Skin of body (tissue), 1 donor: ENCODE measurements at regions not wholly inside any gene's neighbourhood (a gene's known extent, or its start where the extent isn't known, plus 50 kb on each side); places are given as distances from the start of the nearest gene placed in this dataset.
"Not testable (repeated sequence)": the region's sequence is repeated elsewhere in the genome, so short reads cannot be mapped to it uniquely, and the experiment has no call there.

Experiments
- DNase-seq: peaks from one replicate; lab custom pipeline; 2025; lab: John Stamatoyannopoulos, UW

GRCh38 chr2:124967325-124967724 lies 942.2 kb downstream of the CNTNAP5 start:
- no peak for DNase-seq

- DNase-seq, result no peak
Measured at GRCh38 chr2:124970030-124970429, 944.9 kb downstream of the CNTNAP5 start.

- no peak for DNase-seq
Measured at GRCh38 chr2:124973396-124973795, 948.3 kb downstream of the CNTNAP5 start.

- DNase-seq, result no peak
Measured at GRCh38 chr2:124975224-124975623, 950.1 kb downstream of the CNTNAP5 start.

- DNase-seq, result no peak
Measured at GRCh38 chr2:124975648-124976047, 950.6 kb downstream of the CNTNAP5 start.

GRCh38 chr2:124978597-124978996 lies 953.5 kb downstream of the CNTNAP5 start:
- no peak for DNase-seq

GRCh38 chr2:124983595-124983994 lies 958.5 kb downstream of the CNTNAP5 start:
- no peak for DNase-seq

GRCh38 chr2:124985270-124985669 lies 960.2 kb downstream of the CNTNAP5 start:
- no peak for DNase-seq

- no peak for DNase-seq
Measured at GRCh38 chr2:124986136-124986535, 961.0 kb downstream of the CNTNAP5 start.

- DNase-seq, result not testable (repeated sequence)
Measured at GRCh38 chr2:124986870-124987269, 961.8 kb downstream of the CNTNAP5 start.

GRCh38 chr2:124987436-124987835 lies 962.3 kb downstream of the CNTNAP5 start:
- not testable (repeated sequence) for DNase-seq

GRCh38 chr2:124988111-124988510 lies 963.0 kb downstream of the CNTNAP5 start:
- DNase-seq, result no peak

- DNase-seq, result no peak
Measured at GRCh38 chr2:124988794-124989193, 963.7 kb downstream of the CNTNAP5 start.

GRCh38 chr2:124993809-124994208 lies 968.7 kb downstream of the CNTNAP5 start:
- DNase-seq, result no peak

GRCh38 chr2:124995185-124995912 lies 970.3 kb downstream of the CNTNAP5 start:
- DNase-seq, result no peak

GRCh38 chr2:124996406-124996805 lies 971.3 kb downstream of the CNTNAP5 start:
- no peak for DNase-seq

GRCh38 chr2:124999906-125000305 lies 974.8 kb downstream of the CNTNAP5 start:
- DNase-seq, result no peak

GRCh38 chr2:125004106-125004800 lies 979.2 kb downstream of the CNTNAP5 start:
- DNase-seq, result no peak

- no peak for DNase-seq
Measured at GRCh38 chr2:125006676-125007075, 981.6 kb downstream of the CNTNAP5 start.

GRCh38 chr2:125028721-125029120 lies 1003.6 kb downstream of the CNTNAP5 start:
- not testable (repeated sequence) for DNase-seq

GRCh38 chr2:125033871-125034270 lies 1008.8 kb downstream of the CNTNAP5 start:
- DNase-seq, result no peak

- DNase-seq, result no peak
Measured at GRCh38 chr2:125037135-125037653, 1012.1 kb downstream of the CNTNAP5 start.

GRCh38 chr2:125041846-125042245 lies 1016.8 kb downstream of the CNTNAP5 start:
- no peak for DNase-seq
